Endothelial cell (in vitro differentiated cells): ENCODE measurements at regions not wholly inside any gene's neighbourhood (a gene's known extent, or its start where the extent isn't known, plus 50 kb on each side); places are given as distances from the start of the nearest gene placed in this dataset.

Experiments used
- DNase-seq: peaks from one replicate; pipeline ENCODE4 v3.0.0; 2021; ENCODE audit warnings: low spot score
- H3K27ac Mint-ChIP-seq: one replicate; pipeline ENCODE4 v1.8.0; 2021; ENCODE audit warnings: mixed read lengths, inconsistent platforms; ENCODE audit not compliant: unreplicated experiment
- H3K27me3 Mint-ChIP-seq: one replicate; pipeline ENCODE4 v1.8.0; 2021; ENCODE audit warnings: mild to moderate bottlenecking, moderate library complexity, mixed read lengths, inconsistent platforms; ENCODE audit not compliant: unreplicated experiment
- H3K36me3 Mint-ChIP-seq: one replicate; pipeline ENCODE4 v1.8.0; 2021; ENCODE audit warnings: mild to moderate bottlenecking, low read depth, mixed read lengths, inconsistent platforms; ENCODE audit not compliant: unreplicated experiment
- H3K4me1 Mint-ChIP-seq: one replicate; pipeline ENCODE4 v1.8.0; 2021; ENCODE audit warnings: mild to moderate bottlenecking, mixed read lengths, inconsistent platforms; ENCODE audit not compliant: unreplicated experiment
- H3K4me3 Mint-ChIP-seq: one replicate; pipeline ENCODE4 v1.8.0; 2021; ENCODE audit warnings: mild to moderate bottlenecking, mixed read lengths, inconsistent platforms; ENCODE audit not compliant: unreplicated experiment
- H3K9me3 Mint-ChIP-seq: one replicate; pipeline ENCODE4 v1.8.0; 2021; ENCODE audit warnings: mixed read lengths, inconsistent platforms; ENCODE audit not compliant: unreplicated experiment
- TF ChIP-seq, protein P1 (sequence below): fragments of 200-600 bp; sonication (generic); IDR thresholded peaks from one replicate; pipeline ENCODE4 v1.5.0; 2021; ENCODE audit warnings: antibody characterized with exemption; ENCODE audit not compliant: unreplicated experiment

DNA sequence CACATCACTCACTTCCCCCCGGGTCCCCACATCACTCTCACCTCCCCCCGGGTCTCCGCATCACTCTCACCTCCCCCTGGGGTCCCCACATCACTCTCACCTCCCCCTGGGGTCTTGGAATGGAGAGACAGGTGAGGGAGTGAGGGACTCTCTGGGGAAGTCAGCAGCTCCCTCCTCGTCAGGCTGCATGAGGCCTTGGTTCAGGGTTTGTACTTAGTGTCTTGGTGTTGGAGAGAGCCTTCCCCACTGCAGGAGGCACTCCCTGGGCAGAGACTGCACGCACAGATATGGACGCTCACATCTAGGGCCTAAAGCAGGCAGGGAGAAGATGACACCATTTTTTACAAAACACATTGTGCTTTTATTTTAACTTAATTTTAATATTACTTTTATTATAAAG lies 56.5 kb upstream of the IRX4 start:
- no peaks in the 10 kb centered on the region for H3K9me3 Mint-ChIP-seq
- H3K4me1 Mint-ChIP-seq, result peaks cover 16% of the 10 kb centered on the region
- TF ChIP-seq, protein P1, sequence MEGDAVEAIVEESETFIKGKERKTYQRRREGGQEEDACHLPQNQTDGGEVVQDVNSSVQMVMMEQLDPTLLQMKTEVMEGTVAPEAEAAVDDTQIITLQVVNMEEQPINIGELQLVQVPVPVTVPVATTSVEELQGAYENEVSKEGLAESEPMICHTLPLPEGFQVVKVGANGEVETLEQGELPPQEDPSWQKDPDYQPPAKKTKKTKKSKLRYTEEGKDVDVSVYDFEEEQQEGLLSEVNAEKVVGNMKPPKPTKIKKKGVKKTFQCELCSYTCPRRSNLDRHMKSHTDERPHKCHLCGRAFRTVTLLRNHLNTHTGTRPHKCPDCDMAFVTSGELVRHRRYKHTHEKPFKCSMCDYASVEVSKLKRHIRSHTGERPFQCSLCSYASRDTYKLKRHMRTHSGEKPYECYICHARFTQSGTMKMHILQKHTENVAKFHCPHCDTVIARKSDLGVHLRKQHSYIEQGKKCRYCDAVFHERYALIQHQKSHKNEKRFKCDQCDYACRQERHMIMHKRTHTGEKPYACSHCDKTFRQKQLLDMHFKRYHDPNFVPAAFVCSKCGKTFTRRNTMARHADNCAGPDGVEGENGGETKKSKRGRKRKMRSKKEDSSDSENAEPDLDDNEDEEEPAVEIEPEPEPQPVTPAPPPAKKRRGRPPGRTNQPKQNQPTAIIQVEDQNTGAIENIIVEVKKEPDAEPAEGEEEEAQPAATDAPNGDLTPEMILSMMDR, result no peak
- no peak overlapping the region for H3K27ac Mint-ChIP-seq
- peaks cover 4% of the 10 kb centered on the region for H3K36me3 Mint-ChIP-seq
- H3K27me3 Mint-ChIP-seq, result no peaks in the 10 kb centered on the region
- no peak overlapping the region for H3K4me3 Mint-ChIP-seq
- DNase-seq, result no peak

DNA sequence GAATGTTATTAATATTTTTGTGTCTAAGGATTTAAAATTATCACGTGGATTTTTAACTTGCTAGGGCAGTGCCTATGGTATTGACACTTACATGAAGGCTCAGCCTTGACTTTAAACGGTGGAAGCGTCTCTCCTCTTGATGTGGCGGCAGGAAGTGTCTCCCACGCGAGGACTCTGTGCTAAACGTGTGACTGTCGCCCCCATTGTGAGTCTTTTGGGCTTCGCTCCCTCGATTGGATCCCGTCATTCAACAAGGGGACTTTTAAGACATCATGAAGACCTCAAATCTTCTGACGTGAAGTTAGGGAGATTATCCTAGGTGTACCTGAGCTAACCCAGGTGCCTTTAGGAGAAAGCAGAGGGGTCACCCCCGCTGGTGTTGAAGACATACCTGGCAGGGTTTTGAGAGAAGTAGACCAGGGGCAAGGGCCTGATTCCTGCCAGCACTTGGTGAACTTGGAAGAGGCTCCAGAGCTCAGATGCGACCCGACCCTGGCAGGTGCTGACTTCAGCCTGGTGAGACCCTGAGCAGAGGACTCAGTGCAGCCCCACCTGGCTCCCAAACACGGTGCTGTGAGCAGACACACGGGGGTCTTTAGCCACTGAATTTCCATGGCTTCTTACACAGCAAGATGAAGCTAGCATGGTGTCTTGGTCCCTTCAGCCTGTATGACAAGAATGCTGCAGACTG lies 55.7 kb upstream of the IRX4 start:
- H3K36me3 Mint-ChIP-seq, result no peaks in the 10 kb centered on the region
- TF ChIP-seq, protein P1, result no peak
- H3K4me1 Mint-ChIP-seq, result peaks cover 9% of the 10 kb centered on the region
- DNase-seq, result no peak
- H3K4me3 Mint-ChIP-seq, result no peak overlapping the region
- H3K27me3 Mint-ChIP-seq, result no peaks in the 10 kb centered on the region
- no peak overlapping the region for H3K27ac Mint-ChIP-seq
- no peaks in the 10 kb centered on the region for H3K9me3 Mint-ChIP-seq

DNA sequence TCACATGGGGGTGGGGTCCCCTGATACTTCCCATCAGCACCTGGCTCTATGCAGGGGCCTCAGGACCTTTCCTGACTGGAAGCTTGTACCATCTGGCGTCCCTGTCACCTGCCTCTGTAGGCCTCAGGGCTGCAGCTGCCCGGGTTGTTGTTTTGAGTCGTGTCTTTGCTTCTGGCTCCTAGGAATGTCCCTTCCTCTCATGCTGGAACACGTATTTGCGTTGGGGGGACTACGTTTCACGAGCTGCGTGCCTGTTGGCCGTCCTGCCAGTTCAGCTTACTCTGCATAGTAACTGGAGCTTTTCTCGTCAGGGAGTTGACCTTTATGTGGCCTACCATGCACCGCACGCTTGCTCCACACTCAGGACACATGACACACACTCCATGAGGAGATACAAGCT lies 54.9 kb upstream of the IRX4 start:
- Mint-ChIP-seq H3K27me3 (no peaks in the 10 kb centered on the region), H3K4me3 (no peak overlapping the region), H3K36me3 (no peaks in the 10 kb centered on the region), H3K9me3 (no peaks in the 10 kb centered on the region), H3K4me1 (peaks cover 9% of the 10 kb centered on the region), H3K27ac (no peak overlapping the region)
- DNase-seq, result no peak
- TF ChIP-seq, protein P1, result no peak

DNA sequence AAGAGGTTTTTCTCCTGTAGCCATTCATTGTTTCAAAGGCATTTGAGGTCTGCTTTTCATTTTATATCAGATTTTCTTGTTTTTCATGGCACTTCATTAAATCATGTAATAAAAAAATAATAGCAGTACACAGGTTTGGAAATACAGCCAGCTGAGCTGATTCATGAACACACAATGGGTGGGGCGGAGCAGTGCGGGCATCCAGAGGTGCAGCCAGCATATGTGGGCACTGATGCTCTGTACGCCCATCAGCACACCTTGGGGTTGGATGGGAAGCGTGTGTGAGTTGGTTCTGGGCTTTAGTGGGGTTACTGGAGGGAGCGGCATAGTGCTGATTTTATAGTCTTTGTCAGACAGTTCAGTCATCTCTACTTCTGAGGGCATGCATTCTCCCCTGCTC lies 54.2 kb upstream of the IRX4 start:
- Mint-ChIP-seq H3K27ac (no peak overlapping the region), H3K4me3 (no peak overlapping the region), H3K27me3 (no peaks in the 10 kb centered on the region), H3K36me3 (peaks cover 2% of the 10 kb centered on the region), H3K4me1 (peaks cover 10% of the 10 kb centered on the region), H3K9me3 (no peaks in the 10 kb centered on the region)
- TF ChIP-seq, protein P1, result no peak
- DNase-seq, result no peak

DNA sequence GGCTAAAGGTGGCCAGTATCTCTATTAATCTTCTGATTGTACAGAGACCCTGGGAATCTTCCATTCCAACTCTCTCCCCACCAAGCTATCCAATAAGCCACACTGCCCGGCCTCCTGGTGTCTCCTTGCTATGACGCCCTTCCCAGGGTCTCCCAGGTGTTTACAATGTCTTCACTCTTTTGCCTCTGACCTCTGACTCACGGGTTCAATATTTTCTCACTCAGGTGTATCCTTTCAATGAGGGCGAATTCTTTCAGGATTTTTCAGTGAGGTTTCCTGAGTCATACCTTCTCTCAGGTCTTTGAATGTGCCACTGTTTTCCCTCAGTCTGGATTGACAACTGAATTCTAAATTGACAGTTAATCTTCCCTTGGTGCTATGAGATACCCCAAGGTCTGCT lies 53.7 kb upstream of the IRX4 start:
- H3K27ac Mint-ChIP-seq, result no peak overlapping the region
- H3K27me3 Mint-ChIP-seq, result no peaks in the 10 kb centered on the region
- peaks cover 11% of the 10 kb centered on the region for H3K4me1 Mint-ChIP-seq
- TF ChIP-seq, protein P1, result no peak
- peaks cover 3% of the 10 kb centered on the region for H3K36me3 Mint-ChIP-seq
- H3K4me3 Mint-ChIP-seq, result no peak overlapping the region
- H3K9me3 Mint-ChIP-seq, result no peaks in the 10 kb centered on the region
- DNase-seq, result no peak
